Activated naive CD4-positive, alpha-beta T cell treated with anti-CD3 and anti-CD28 coated beads, Interleukin-2, amount 50 U/mL, for 24 hours (primary cell): ENCODE measurements at regions not wholly inside any gene's neighbourhood (a gene's known extent, or its start where the extent isn't known, plus 50 kb on each side); places are given as distances from the start of the nearest gene placed in this dataset.

Experiments
- H3K27ac Mint-ChIP-seq: one replicate; pipeline ENCODE4 v1.8.0; 2021; ENCODE audit warnings: mild to moderate bottlenecking, mixed read lengths
- H3K27me3 Mint-ChIP-seq: one replicate; pipeline ENCODE4 v1.8.0; 2021; ENCODE audit warnings: mixed read lengths
- H3K36me3 Mint-ChIP-seq: one replicate; pipeline ENCODE4 v1.8.0; 2021; ENCODE audit warnings: mixed read lengths
- H3K4me1 Mint-ChIP-seq: one replicate; pipeline ENCODE4 v1.8.0; 2021; ENCODE audit warnings: mixed read lengths
- H3K4me3 Mint-ChIP-seq: one replicate; pipeline ENCODE4 v1.8.0; 2021; ENCODE audit warnings: mild to moderate bottlenecking, mixed read lengths
- H3K9me3 Mint-ChIP-seq: one replicate; pipeline ENCODE4 v1.8.0; 2021; ENCODE audit warnings: mixed read lengths

DNA sequence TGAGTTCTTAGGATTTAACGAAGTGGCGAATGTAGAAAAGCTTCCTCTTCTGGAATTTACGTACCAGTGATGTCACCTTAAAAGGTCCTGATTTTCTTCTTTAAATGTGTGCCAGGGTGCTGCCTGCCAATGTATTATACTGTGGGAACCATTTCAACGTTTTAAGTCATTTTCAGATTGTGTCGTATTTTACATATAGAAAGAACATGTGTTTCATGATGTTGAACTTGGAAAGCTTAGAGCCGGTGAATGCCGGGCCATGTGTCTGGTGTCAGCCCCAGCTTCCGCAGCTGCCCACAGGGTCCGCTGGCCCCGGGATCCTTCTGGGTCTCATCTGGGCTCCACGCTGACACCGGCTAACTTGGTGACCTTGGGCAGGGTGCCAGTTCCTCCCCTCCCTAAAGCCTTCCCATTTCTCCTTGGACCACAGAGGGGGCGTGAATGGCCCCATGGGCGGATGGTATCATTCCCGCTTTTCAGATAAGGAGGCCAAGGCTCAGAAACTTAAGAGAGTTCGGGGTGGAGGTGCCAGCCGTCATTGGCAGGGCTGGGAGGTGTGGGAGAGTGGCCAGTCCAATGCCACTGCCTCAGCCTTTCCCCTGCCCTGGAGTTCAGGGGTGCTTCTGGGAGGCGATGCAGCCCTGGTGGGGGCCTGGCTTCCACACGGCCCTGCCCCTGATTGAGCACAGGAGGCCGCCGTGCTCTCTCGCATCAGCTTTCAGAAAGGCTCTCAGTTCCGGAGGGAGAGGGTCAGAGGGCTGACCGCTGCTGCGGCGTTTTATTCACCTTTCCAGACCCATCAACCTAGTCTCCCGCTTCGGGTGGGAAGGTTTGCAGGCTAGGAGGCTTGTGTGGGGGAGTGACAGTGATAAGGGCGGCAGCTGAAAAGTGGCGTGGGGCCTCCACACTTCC is 68.8 kb upstream of the CIBAR2 start:
- Mint-ChIP-seq H3K27me3 (peaks cover 14% of the 10 kb centered on the region), H3K4me1 (no peaks in the 10 kb centered on the region), H3K27ac (no peak overlapping the region), H3K36me3 (peaks cover 4% of the 10 kb centered on the region), H3K4me3 (no peak overlapping the region), H3K9me3 (no peaks in the 10 kb centered on the region)

DNA sequence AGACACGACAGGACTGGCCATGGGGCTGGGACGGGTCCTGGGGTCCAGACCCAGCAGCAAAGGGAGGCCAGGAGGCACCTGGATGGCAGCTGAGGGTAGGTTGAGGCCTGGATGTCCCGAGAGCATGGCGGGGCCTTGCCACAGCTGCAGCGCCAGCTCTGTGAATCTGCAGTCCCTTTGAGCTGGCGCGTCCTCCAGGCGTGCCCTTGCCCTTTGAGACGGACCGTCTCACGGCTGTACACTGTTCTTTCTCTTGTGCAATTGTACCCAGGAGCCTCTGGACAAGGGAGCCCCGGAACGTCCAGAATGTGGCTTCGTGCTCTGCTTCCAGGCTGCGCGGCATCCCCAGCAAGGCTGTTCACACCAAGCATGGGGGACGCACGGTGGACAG is 69.5 kb upstream of the CIBAR2 start:
- peaks cover 4% of the 10 kb centered on the region for H3K36me3 Mint-ChIP-seq
- no peak overlapping the region for H3K4me3 Mint-ChIP-seq
- no peaks in the 10 kb centered on the region for H3K4me1 Mint-ChIP-seq
- H3K9me3 Mint-ChIP-seq = no peaks in the 10 kb centered on the region
- H3K27me3 Mint-ChIP-seq = peaks cover 13% of the 10 kb centered on the region
- no peak overlapping the region for H3K27ac Mint-ChIP-seq

- Mint-ChIP-seq H3K27me3 (peaks cover 11% of the 10 kb centered on the region), H3K9me3 (no peaks in the 10 kb centered on the region), H3K36me3 (peaks cover 4% of the 10 kb centered on the region), H3K4me3 (no peak overlapping the region), H3K27ac (no peak overlapping the region), H3K4me1 (no peaks in the 10 kb centered on the region)
Observed at GRCh38 chr16:85182286-85182685, 70.0 kb upstream of the CIBAR2 start.

DNA sequence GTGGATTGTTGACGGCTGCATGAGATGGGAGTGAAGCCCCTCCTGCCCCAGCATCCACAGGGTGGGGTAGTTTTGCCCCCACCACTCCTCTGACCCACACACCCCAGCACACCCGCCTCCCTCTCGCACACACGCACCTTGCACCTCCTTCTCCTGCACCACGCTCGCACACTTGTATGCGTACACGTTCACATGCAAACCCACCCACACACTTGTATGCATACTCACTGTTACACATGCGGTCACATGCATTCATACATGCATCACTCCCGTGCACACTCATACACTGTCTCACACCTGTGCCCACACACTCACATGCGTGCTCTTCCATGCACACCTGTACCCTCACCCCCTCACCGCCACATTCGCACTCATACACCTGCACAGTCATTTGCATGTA is 70.5 kb upstream of the CIBAR2 start:
- H3K27ac Mint-ChIP-seq = no peak overlapping the region

GRCh38 chr16:85183564-85183963 is 71.3 kb upstream of the CIBAR2 start:
- H3K4me3 Mint-ChIP-seq = no peak overlapping the region
- H3K36me3 Mint-ChIP-seq = peaks cover 4% of the 10 kb centered on the region
- no peaks in the 10 kb centered on the region for H3K4me1 Mint-ChIP-seq

More for the DNA sequence above, 70.5 kb upstream of the CIBAR2 start:
- Mint-ChIP-seq H3K27me3 (peaks cover 6% of the 10 kb centered on the region), H3K36me3 (peaks cover 4% of the 10 kb centered on the region), H3K9me3 (no peaks in the 10 kb centered on the region), H3K4me3 (no peak overlapping the region), H3K4me1 (no peaks in the 10 kb centered on the region)

DNA sequence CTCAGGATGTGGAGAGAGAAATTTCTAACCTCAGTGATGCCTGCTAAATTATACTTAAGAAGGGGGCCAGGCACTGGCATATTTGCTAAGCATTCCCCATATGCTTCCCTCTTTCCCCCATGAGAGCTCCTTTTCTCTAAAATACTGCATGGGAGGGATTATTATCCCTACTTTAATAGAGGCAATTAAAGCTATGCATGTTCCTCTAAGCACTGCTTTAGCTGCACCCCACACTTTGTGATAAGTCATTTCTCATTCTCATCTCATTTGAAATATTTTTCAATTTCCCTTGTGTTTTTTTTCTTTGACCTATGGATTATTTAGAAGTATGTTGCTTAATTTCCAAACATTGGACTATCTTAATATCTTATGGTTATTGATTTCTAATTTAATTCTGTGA is 72.1 kb upstream of the CIBAR2 start:
- Mint-ChIP-seq H3K9me3 (no peaks in the 10 kb centered on the region), H3K4me3 (no peak overlapping the region), H3K36me3 (peaks cover 4% of the 10 kb centered on the region), H3K4me1 (no peaks in the 10 kb centered on the region), H3K27ac (no peak overlapping the region), H3K27me3 (peaks cover 4% of the 10 kb centered on the region)

More at GRCh38 chr16:85183564-85183963, 71.3 kb upstream of the CIBAR2 start:
- peaks cover 4% of the 10 kb centered on the region for H3K27me3 Mint-ChIP-seq
- H3K9me3 Mint-ChIP-seq = no peaks in the 10 kb centered on the region
- peak overlapping the region; percentile 72 for H3K27ac Mint-ChIP-seq

DNA sequence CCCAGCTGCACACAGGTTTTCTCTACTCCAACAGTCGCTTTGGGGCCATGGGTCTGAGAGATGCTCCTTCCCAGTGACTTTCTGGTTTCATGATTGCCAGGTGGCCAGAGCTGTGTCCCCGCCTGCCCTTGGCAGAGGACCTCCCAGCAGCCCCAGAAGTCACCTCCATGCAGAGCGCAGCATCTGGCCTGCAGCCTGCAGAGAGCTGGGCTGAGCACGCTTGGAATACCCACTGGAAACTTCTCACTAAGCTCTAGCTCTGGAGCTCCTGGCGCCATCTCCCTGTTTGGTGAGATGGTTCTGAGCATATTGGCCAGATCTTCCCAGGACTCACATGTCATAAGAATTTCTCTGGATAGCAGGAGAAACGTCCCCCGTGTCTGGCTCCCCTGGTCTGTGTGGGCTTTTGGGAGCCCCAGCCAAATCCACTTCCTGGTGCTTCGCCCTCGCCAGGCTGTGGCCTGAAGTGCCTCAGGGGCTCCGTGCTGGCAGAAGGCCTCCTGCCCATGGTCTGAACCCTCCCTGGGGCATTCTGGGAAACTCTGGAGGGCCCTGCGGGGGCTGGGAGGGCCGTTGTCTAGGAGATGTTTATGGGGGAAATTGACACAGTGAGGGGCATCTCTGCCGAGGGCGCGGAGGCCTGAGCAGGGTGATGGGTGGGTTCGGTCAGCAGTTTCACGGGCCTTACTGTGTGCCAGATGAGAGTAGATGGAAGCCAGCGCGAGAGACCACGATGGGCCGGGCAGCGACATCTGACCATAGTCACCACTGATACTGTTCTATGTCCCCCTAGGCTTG is 73.2 kb upstream of the CIBAR2 start:
- no peak overlapping the region for H3K27ac Mint-ChIP-seq
- peaks cover 4% of the 10 kb centered on the region for H3K27me3 Mint-ChIP-seq
- H3K9me3 Mint-ChIP-seq = no peaks in the 10 kb centered on the region
- H3K4me3 Mint-ChIP-seq = no peak overlapping the region
- H3K36me3 Mint-ChIP-seq = peaks cover 4% of the 10 kb centered on the region
- no peaks in the 10 kb centered on the region for H3K4me1 Mint-ChIP-seq

DNA sequence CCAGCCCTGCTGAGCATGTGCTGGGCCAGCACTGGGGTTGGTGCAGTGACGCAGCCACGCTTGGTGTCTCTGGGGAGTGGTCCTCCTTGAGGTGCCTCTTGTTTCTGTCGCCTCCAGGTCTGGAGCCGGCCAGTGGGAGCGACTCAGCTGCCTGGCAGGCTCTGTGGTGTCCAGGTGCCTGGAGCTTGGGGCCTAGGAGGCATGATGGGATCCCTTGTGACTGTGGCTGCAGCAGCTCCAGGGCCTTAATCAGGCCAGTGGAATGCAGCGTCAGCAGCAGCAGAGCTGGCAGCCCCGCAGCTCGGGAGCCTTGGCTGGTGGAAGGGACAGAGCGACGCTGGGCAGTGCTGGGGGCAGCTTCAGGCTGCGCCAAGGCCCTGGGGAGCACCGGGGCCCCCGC is 74.7 kb upstream of the CIBAR2 start:
- Mint-ChIP-seq H3K9me3 (no peaks in the 10 kb centered on the region), H3K36me3 (peaks cover 4% of the 10 kb centered on the region), H3K27me3 (peaks cover 4% of the 10 kb centered on the region), H3K27ac (no peak overlapping the region), H3K4me3 (no peak overlapping the region), H3K4me1 (no peaks in the 10 kb centered on the region)

DNA sequence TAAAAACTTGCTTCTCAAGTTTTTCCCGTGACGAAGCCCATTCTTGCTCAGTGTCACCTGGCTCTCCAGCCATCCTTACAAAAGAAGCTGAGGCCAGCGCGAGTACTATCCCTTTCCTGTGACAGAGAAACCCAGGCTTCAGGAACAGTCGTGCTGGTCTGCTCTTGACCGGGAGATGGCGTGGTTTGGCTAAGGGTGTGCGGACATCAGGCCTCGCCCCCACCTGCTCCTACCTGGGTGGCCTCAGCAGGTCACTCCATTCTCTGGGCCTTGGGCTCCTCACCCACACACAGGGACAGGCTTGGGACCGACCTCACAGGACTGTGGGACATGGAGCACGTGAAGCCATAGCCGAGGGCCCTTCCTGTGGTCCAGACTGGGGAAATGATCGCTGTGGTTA is 75.2 kb upstream of the CIBAR2 start:
- Mint-ChIP-seq H3K27ac (no peak overlapping the region), H3K9me3 (no peaks in the 10 kb centered on the region), H3K4me1 (no peaks in the 10 kb centered on the region), H3K27me3 (peaks cover 4% of the 10 kb centered on the region), H3K4me3 (no peak overlapping the region), H3K36me3 (peaks cover 4% of the 10 kb centered on the region)

DNA sequence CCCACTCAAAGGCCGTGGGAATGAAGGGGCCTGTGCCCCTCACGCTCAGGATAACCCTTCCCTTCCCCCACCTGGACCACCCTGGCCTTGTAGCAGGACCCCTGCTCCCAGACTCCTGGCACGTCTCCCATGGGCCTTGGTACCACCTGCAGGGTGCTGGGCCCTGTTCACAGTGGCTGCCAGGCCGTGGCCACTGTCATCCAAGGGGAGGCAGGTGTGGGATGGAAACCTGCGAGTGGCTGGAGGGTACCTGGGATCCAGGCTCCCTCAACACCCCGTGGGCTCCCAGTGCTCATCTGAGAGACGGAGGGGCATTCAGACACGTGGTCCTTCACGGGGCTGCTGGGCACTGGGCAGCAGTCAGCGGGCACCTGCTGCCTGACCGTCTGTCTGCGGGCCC is 75.6 kb upstream of the CIBAR2 start:
- no peaks in the 10 kb centered on the region for H3K4me1 Mint-ChIP-seq
- no peak overlapping the region for H3K4me3 Mint-ChIP-seq
- no peak overlapping the region for H3K27ac Mint-ChIP-seq
- peaks cover 4% of the 10 kb centered on the region for H3K36me3 Mint-ChIP-seq
- no peaks in the 10 kb centered on the region for H3K9me3 Mint-ChIP-seq
- H3K27me3 Mint-ChIP-seq = peaks cover 4% of the 10 kb centered on the region

GRCh38 chr16:85188822-85189672 is 76.8 kb upstream of the CIBAR2 start:
- Mint-ChIP-seq H3K4me3 (no peak overlapping the region), H3K27me3 (peaks cover 1% of the 10 kb centered on the region), H3K9me3 (no peaks in the 10 kb centered on the region), H3K27ac (no peak overlapping the region), H3K36me3 (peaks cover 4% of the 10 kb centered on the region), H3K4me1 (no peaks in the 10 kb centered on the region)

- no peak overlapping the region for H3K27ac Mint-ChIP-seq
- no peaks in the 10 kb centered on the region for H3K9me3 Mint-ChIP-seq
- no peaks in the 10 kb centered on the region for H3K4me1 Mint-ChIP-seq
- no peaks in the 10 kb centered on the region for H3K36me3 Mint-ChIP-seq
- H3K27me3 Mint-ChIP-seq = no peaks in the 10 kb centered on the region
- H3K4me3 Mint-ChIP-seq = no peak overlapping the region
Observed at GRCh38 chr16:85190572-85190971, 78.3 kb upstream of the CIBAR2 start.

- Mint-ChIP-seq H3K4me3 (no peak overlapping the region), H3K9me3 (no peaks in the 10 kb centered on the region), H3K27me3 (no peaks in the 10 kb centered on the region)
Observed at GRCh38 chr16:85191341-85191965, 79.2 kb upstream of the CIBAR2 start.

DNA sequence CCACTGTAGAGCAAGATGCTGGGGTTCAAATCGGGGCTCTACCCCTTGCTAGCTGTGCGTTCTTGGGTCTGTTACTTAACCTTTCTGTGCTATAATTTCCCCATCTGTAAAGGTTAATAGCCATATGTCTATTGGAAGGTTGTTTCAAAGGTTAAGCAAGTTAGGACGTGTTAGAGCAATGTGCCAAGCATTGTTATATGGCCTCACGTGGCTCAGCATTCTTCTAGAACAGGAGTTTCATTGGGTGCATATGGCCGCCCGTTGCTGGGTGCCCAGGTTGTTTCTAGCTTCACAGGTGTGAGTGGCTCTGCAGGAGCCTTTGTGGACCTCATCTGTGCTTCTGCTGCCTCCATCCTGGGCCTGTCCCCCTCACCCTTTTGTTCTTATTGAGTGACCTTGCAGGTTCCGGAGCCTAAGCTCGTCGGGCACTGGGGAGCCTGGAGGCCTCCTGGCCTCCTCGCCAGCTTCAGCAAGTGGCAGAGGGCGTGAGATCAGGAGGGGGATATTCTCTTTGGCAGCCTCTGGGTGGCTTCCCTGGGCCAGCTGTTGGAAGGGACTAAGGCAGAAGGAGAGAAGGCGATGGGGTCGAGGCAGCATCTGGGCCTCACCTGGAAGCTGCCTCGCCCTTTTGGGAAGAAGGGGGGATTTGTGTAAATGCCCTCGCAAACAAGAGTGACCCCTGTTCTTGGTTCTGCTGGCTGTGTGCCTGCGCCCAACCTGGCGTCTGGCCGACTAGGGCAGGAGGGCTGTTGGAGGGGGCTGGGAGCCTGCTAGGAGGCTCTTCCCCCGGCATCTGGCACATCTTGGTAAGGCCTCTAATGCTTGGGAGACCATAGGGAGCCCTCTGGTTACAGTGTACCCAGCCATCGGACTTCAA is 80.2 kb upstream of the CIBAR2 start:
- Mint-ChIP-seq H3K4me3 (no peak overlapping the region), H3K27ac (no peak overlapping the region), H3K36me3 (no peaks in the 10 kb centered on the region), H3K27me3 (no peaks in the 10 kb centered on the region), H3K9me3 (no peaks in the 10 kb centered on the region), H3K4me1 (no peaks in the 10 kb centered on the region)

More at GRCh38 chr16:85191341-85191965, 79.2 kb upstream of the CIBAR2 start:
- Mint-ChIP-seq H3K4me1 (no peaks in the 10 kb centered on the region), H3K36me3 (no peaks in the 10 kb centered on the region), H3K27ac (no peak overlapping the region)
